ENCODE measurements at regions not wholly inside any gene's neighbourhood (a gene's known extent, or its start where the extent isn't known, plus 50 kb on each side); places are given as distances from the start of the nearest gene placed in this dataset.

- no peak for DNase-seq
These were observed 116.9 kb upstream of the LRIG3 start for GRCh38 chr12:59036973-59037762.

GRCh38 chr12:59036347-59036746 is 116.0 kb upstream of the LRIG3 start:
- DNase-seq, result no peak

GRCh38 chr12:59031313-59031712 is 111.0 kb upstream of the LRIG3 start:
- DNase-seq, result no peak

- no peak for DNase-seq
These were observed 110.1 kb upstream of the LRIG3 start for GRCh38 chr12:59030415-59030814.

GRCh38 chr12:59027199-59027598 is 106.9 kb upstream of the LRIG3 start:
- DNase-seq, result no peak

- DNase-seq, result no peak
These were observed 103.6 kb upstream of the LRIG3 start for GRCh38 chr12:59023861-59024424.

GRCh38 chr12:59020073-59020946 is 100.0 kb upstream of the LRIG3 start:
- no peak for DNase-seq

- DNase-seq, result no peak
These were observed 94.6 kb upstream of the LRIG3 start for GRCh38 chr12:59014885-59015284.

GRCh38 chr12:59010941-59011340 is 90.6 kb upstream of the LRIG3 start:
- DNase-seq, result no peak

- no peak for DNase-seq
These were observed 89.8 kb upstream of the LRIG3 start for GRCh38 chr12:59010118-59010517.

- DNase-seq, result no peak
These were observed 87.3 kb upstream of the LRIG3 start for GRCh38 chr12:59007620-59008019.

GRCh38 chr12:59005193-59005955 is 85.1 kb upstream of the LRIG3 start:
- no peak for DNase-seq

- DNase-seq, result peak; percentile 33 to 51
These were observed 84.2 kb upstream of the LRIG3 start for GRCh38 chr12:59004456-59004855.

- DNase-seq, result no peak
These were observed 75.5 kb upstream of the LRIG3 start for GRCh38 chr12:58995666-58996363.

GRCh38 chr12:58988643-58989344 is 68.5 kb upstream of the LRIG3 start:
- DNase-seq, result no peak

- DNase-seq, result no peak
These were observed 61.7 kb upstream of the LRIG3 start for GRCh38 chr12:58981961-58982360.

- no peak for DNase-seq
These were observed 60.5 kb upstream of the LRIG3 start for GRCh38 chr12:58980768-58981167.

GRCh38 chr12:58978717-58979116 is 58.4 kb upstream of the LRIG3 start:
- no peak for DNase-seq

GRCh38 chr12:58977476-58977875 is 57.2 kb upstream of the LRIG3 start:
- DNase-seq, result no peak

- DNase-seq, result no peak
These were observed 55.8 kb upstream of the LRIG3 start for GRCh38 chr12:58976146-58976545.

Data from NCI-H1930 (cell line).